ENCODE measurements at regions not wholly inside any gene's neighbourhood (a gene's known extent, or its start where the extent isn't known, plus 50 kb on each side); places are given as distances from the start of the nearest gene placed in this dataset.

DNA sequence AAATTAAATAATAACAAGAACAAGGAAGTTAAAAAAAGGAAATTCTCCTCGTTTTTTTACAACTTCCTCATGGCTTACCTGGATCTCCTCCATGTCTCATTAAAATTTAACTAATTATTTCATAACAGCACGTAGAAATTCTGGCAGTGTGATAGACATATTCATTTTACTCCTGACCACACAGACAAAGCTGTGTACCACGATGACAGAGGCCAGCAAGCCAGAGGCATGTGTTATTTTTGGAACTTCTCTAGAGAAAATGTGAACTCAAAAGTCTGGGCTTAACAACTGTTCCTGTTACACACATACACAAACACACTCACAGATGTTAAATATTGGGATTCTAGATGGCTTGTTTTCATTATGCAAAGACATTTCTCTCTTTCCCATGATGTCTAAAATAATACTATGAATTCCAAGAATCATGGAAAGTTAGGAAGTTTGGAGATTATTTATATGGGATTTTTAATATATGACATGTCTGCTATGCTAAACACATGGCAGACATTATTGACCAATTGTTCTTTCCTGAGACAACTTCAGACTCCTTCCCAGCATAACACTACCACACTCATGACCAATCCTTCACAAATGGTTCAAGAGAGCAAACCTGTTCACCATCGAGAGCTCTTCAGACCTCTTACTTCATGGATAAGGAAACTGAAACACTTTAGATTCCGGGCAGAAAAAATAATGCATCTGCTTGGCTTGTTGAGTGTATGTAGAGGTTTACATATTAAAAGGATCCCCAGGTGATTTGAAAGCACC lies 158.7 kb downstream of the DACT1 start:
- TF ChIP-seq GATA2 (IDR thresholded peaks at IDR 0.05; ENCODE audit: low read depth, low read length) (no peak), GATA3 (IDR thresholded peaks at IDR 0.05; ENCODE audit: low read depth, low read length) (no peak)
